Endodermal cell (in vitro differentiated cells): ENCODE measurements at regions not wholly inside any gene's neighbourhood (a gene's known extent, or its start where the extent isn't known, plus 50 kb on each side); places are given as distances from the start of the nearest gene placed in this dataset.

Experiments used
- DNase-seq: peaks from one replicate; pipeline ENCODE4 v3.0.0-alpha.2; 2017
- H3K27ac ChIP-seq: 2 replicates; pipeline ENCODE4 v1.5.1; 2013; ENCODE audit warnings: mild to moderate bottlenecking, low read depth, low read length, moderate library complexity
- H3K27me3 ChIP-seq: 2 replicates; pipeline ENCODE4 v1.6.1; 2013; ENCODE audit warnings: mild to moderate bottlenecking, low read length, moderate library complexity; ENCODE audit not compliant: insufficient read depth, control insufficient read depth, poor library complexity, severe bottlenecking
- H3K36me3 ChIP-seq: 2 replicates; pipeline ENCODE4 v1.7.0; 2013; ENCODE audit warnings: mild to moderate bottlenecking, low read length, moderate library complexity; ENCODE audit not compliant: control insufficient read depth, insufficient read depth
- H3K4me1 ChIP-seq: one replicate; pipeline ENCODE4 v1.7.0; 2013; ENCODE audit warnings: low read length; ENCODE audit not compliant: control insufficient read depth, insufficient read depth
- H3K4me3 ChIP-seq: 2 replicates; pipeline ENCODE4 v1.5.1; 2013; ENCODE audit warnings: mild to moderate bottlenecking, low read length, moderate library complexity
- H3K9ac ChIP-seq: 2 replicates; pipeline ENCODE4 v1.6.1; 2013; ENCODE audit warnings: mild to moderate bottlenecking, low read length, moderate library complexity; ENCODE audit not compliant: poor library complexity, severe bottlenecking; ENCODE audit errors: extremely low read depth
- H3K9me3 ChIP-seq: 2 replicates; pipeline ENCODE4 v1.6.1; 2013; ENCODE audit warnings: mild to moderate bottlenecking, low read length, moderate library complexity; ENCODE audit not compliant: control insufficient read depth
- H3K27ac Mint-ChIP-seq: 2 replicates; pipeline ENCODE4 v1.8.0; 2020; ENCODE audit warnings: mixed read lengths
- H3K27me3 Mint-ChIP-seq: 2 replicates; pipeline ENCODE4 v1.8.0; 2021; ENCODE audit warnings: mild to moderate bottlenecking, mixed read lengths; ENCODE audit not compliant: insufficient read depth
- H3K36me3 Mint-ChIP-seq: 2 replicates; pipeline ENCODE4 v1.8.0; 2020; ENCODE audit warnings: low read depth, mixed read lengths
- H3K4me1 Mint-ChIP-seq: 2 replicates; pipeline ENCODE4 v1.8.0; 2020; ENCODE audit warnings: mixed read lengths
- H3K4me3 Mint-ChIP-seq: 2 replicates; pipeline ENCODE4 v1.8.0; 2020; ENCODE audit warnings: mild to moderate bottlenecking, moderate library complexity, mixed read lengths
- H3K9me3 Mint-ChIP-seq: 2 replicates; pipeline ENCODE4 v1.8.0; 2020; ENCODE audit warnings: mild to moderate bottlenecking, mixed read lengths
- WGBS, 2 experiments: methylation state at CpG; one replicate each; pipeline versions ENCODE4 v1.1.5 to v1.1.7; 2013; ENCODE audit warnings: missing lambda C conversion rate in 2 of 2, mixed read lengths in 1 of 2; ENCODE audit not compliant: insufficient coverage in 1 of 2, insufficient read length in 1 of 2; 5-methylcytosine and 5-hydroxymethylcytosine counted together
- TF ChIP-seq, protein P1 (sequence below): fragments of 200-600 bp; sonication (generic); conservative IDR thresholded peaks from 2 replicates; pipeline ENCODE4 v1.5.0; 2021; ENCODE audit warnings: antibody characterized with exemption, mild to moderate bottlenecking

DNA sequence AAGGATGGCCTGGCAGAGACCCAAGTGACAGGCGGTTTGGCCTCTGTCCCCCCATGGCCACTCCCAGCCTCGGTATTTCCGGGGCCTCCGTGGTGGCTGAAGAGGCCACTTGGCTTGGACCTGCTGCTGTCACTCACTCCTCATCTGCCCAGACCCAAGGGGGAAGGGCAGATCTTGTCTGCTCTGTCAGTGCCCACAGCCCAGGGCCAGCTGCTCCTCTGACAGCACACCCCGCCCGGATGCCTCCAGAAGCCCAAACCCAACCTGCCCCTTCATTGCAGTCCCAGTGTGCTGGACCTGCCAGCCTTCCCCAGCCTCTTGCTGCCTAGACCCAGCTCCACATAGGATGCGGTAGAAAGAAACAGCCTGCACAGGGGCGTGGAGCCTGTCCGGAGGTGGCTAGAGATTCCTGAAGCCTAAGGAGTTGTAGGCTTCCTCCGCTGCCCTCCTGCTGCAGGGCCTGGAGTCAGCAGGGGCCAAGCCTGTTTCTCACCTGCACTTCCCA lies 52.0 kb downstream of the MAGEF1 start:
- Histone ChIP-seq H3K27me3 (no peaks in the 10 kb centered on the region), H3K4me3 (no peak overlapping the region), H3K9me3 (no peaks in the 10 kb centered on the region), H3K27ac (peak overlapping the region; percentile 73), H3K36me3 (no peaks in the 10 kb centered on the region), H3K4me1 (peaks cover 23% of the 10 kb centered on the region), H3K9ac (no peak overlapping the region)
- Mint-ChIP-seq H3K4me3 (no peak overlapping the region), H3K36me3 (no peaks in the 10 kb centered on the region), H3K9me3 (no peaks in the 10 kb centered on the region), H3K27me3 (no peaks in the 10 kb centered on the region), H3K4me1 (peaks cover 54% of the 10 kb centered on the region), H3K27ac (peak overlapping the region; percentile 57)
- TF ChIP-seq, protein P1, sequence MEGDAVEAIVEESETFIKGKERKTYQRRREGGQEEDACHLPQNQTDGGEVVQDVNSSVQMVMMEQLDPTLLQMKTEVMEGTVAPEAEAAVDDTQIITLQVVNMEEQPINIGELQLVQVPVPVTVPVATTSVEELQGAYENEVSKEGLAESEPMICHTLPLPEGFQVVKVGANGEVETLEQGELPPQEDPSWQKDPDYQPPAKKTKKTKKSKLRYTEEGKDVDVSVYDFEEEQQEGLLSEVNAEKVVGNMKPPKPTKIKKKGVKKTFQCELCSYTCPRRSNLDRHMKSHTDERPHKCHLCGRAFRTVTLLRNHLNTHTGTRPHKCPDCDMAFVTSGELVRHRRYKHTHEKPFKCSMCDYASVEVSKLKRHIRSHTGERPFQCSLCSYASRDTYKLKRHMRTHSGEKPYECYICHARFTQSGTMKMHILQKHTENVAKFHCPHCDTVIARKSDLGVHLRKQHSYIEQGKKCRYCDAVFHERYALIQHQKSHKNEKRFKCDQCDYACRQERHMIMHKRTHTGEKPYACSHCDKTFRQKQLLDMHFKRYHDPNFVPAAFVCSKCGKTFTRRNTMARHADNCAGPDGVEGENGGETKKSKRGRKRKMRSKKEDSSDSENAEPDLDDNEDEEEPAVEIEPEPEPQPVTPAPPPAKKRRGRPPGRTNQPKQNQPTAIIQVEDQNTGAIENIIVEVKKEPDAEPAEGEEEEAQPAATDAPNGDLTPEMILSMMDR, result no peak
- 45 to 65% methylated on average over 4 to 10 of the region's 10 CpGs for WGBS, 2 experiments
- peak; percentile 81 for DNase-seq

GRCh38 chr3:184658223-184658928 lies 53.5 kb downstream of the MAGEF1 start:
- no peaks in the 10 kb centered on the region for H3K36me3 Mint-ChIP-seq
- H3K9me3 Mint-ChIP-seq, result peaks cover 5% of the 10 kb centered on the region
- H3K4me3 Mint-ChIP-seq, result no peak overlapping the region
- WGBS, 2 experiments, result 83 to 100% methylated on average over 2 to 10 of the region's 10 CpGs
- H3K27me3 Mint-ChIP-seq, result no peaks in the 10 kb centered on the region
- Histone ChIP-seq H3K9me3 (no peaks in the 10 kb centered on the region), H3K36me3 (no peaks in the 10 kb centered on the region), H3K27ac (peak overlapping the region; percentile 73), H3K4me3 (no peak overlapping the region), H3K27me3 (no peaks in the 10 kb centered on the region), H3K9ac (no peak overlapping the region), H3K4me1 (peaks cover 23% of the 10 kb centered on the region)
- TF ChIP-seq, protein P1, result no peak
- H3K4me1 Mint-ChIP-seq, result peaks cover 54% of the 10 kb centered on the region
- peak; percentile 53 for DNase-seq
- peak overlapping the region; percentile 57 for H3K27ac Mint-ChIP-seq

- peak; percentile 73 for DNase-seq
- Mint-ChIP-seq H3K4me3 (no peak overlapping the region), H3K9me3 (peaks cover 5% of the 10 kb centered on the region), H3K27ac (peak overlapping the region; percentile 41), H3K4me1 (peaks cover 43% of the 10 kb centered on the region), H3K27me3 (no peaks in the 10 kb centered on the region), H3K36me3 (no peaks in the 10 kb centered on the region)
- no peaks in the 10 kb centered on the region for H3K27me3 ChIP-seq
- TF ChIP-seq, protein P1, result no peak
- no peak overlapping the region for H3K27ac ChIP-seq
- WGBS, 2 experiments, result 73 to 77% methylated on average over 9 to 10 of the region's 10 CpGs
- peaks cover 18% of the 10 kb centered on the region for H3K4me1 ChIP-seq
- no peaks in the 10 kb centered on the region for H3K36me3 ChIP-seq
- H3K9ac ChIP-seq, result no peak overlapping the region
- no peak overlapping the region for H3K4me3 ChIP-seq
- no peaks in the 10 kb centered on the region for H3K9me3 ChIP-seq
These were observed 54.8 kb downstream of the MAGEF1 start for GRCh38 chr3:184656829-184657681.
